GM18507 (cell line): ENCODE measurements at regions not wholly inside any gene's neighbourhood (a gene's known extent, or its start where the extent isn't known, plus 50 kb on each side); places are given as distances from the start of the nearest gene placed in this dataset.

ENCODE experiments used
- DNase-seq: peaks from one replicate; pipeline ENCODE4 v3.0.0; 2011; ENCODE audit warnings: low read depth; ENCODE audit not compliant: insufficient read length; ENCODE audit errors: extremely low spot score
- FAIRE-seq: peaks from 2 replicates; lab custom pipeline; 2011; peaks lifted over from hg19 to GRCh38; lab: Jason Lieb, UNC

GRCh38 chr10:131640045-131640644 lies 260.7 kb upstream of the PPP2R2D start:
- DNase-seq: no peak
- FAIRE-seq: no peak

DNA sequence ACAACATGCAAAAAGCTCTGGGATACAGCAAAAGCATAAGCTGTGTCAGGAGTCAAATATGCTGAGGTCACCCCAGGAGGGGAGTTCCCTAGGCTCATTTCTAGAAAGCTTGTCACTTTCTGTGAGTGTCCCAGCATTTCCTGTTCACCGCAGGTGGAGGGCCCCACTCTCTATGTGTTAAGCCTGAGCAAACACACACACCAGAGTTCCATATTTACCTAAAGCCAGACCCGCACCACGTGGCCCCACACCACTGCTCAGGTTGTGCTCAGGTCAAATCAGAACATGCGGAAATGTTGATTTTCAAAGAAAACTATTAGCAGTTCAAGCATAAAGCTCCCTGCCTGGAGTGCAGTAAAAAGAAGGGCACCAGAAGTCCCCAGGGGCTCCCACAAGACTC lies 259.6 kb upstream of the PPP2R2D start:
- peak; percentile 35 for DNase-seq
- FAIRE-seq: peak; percentile 85

DNA sequence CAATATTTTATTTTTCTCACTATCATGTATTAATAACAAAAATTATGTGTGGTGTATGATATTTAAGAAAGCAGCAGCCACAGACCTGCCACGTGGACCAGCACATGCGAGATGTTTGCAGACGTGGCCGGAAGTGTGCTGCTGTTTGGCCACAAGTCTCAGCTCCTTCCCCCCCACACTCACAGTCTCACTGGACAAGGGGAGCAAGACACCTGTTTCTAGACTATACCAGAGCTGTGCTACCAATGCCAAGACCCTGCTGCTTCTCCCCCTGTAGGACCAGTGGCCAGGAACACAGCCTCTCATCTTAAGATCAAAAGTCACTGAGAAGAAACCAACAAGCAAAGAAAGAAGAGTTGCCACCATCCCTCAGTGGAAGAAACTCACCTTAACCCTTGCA lies 258.9 kb upstream of the PPP2R2D start:
- FAIRE-seq (no peak), DNase-seq (no peak)

DNA sequence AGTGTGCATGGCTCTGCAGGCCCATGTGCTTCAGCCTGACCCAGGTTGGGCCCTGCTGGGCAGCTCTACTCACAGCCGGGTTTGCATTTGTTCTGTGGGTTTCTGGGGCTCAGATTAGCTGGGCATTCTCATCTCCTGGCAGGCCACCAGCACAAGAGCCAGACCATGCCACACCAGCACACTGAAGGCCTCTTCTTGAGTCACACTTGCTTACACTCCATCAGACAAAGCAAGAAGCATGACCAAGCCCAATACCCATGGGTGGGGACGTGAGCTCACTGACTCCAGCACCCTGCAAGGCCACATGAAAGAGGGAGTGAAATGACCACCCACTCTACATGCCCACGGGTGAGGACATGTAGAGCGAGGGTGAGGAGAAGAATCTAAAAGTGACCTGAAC lies 257.8 kb upstream of the PPP2R2D start:
- no peak for DNase-seq
- no peak for FAIRE-seq

DNA sequence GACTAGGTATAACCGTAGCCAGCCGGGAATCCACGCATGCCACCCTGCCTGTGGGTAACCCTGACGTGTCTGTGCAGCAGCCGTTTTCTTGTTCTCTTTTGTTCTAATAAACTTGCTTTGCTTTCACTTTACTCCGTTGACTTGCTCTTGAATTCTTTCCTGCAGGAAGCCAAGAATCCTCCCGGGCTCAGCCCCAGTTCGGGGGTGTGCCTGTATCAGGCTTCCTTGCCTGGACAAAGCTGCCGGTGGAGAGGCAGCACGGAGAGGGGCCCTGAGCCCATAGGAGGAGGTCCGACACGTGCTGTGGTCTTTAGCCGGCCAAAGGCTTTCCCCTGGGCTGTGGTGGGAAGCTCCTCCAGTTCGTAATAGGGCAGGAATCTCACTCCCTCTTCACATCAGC lies 256.5 kb upstream of the PPP2R2D start:
- no peak for FAIRE-seq
- DNase-seq: no peak

GRCh38 chr10:131644864-131645658 lies 255.7 kb upstream of the PPP2R2D start:
- FAIRE-seq (no peak), DNase-seq (no peak)

DNA sequence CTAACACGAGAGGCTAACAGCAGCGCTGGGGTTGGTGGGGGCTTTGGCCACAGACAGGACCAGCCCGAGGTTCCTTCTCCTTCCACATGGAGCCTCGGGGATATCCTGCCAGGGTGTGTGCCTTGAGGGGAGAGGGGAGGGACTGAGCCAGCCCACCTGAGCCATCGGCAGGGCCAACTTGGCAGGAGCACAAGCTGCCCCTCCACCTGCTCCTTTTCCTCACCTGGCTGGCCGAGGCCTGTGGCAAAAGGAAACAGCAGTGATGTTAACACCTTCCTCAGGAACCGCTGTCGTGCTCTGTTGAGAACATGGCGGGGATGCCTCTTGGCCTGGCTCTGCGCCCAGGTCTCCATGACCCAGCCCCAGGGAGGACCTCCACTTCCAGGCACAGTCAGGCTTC lies 255.1 kb upstream of the PPP2R2D start:
- DNase-seq: no peak
- no peak for FAIRE-seq

GRCh38 chr10:131646551-131647525 lies 254.0 kb upstream of the PPP2R2D start:
- no peak for DNase-seq

GRCh38 chr10:131647789-131648188 lies 253.0 kb upstream of the PPP2R2D start:
- DNase-seq (no peak), FAIRE-seq (no peak)

More at GRCh38 chr10:131646551-131647525, 254.0 kb upstream of the PPP2R2D start:
- no peak for FAIRE-seq

GRCh38 chr10:131648386-131649020 lies 252.3 kb upstream of the PPP2R2D start:
- DNase-seq: no peak
- no peak for FAIRE-seq

DNA sequence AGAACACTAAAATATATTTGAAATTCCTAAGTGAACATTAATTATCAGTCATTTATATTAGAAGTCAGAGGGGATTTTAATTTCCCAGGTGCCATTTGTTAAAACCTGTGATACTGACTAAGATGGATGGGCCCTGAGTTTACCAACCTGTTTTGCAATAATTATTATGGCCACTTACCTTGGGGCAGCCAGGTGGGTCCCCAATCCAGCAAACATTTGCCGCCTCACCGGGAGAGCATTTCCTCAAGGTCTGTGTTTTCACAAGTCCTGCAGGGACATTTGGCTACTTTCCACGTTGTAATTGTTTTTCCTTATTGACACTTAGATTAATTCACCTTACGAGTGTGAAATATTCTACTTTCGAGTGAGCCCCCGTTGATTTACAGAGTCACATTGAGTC lies 251.2 kb upstream of the PPP2R2D start:
- FAIRE-seq (no peak), DNase-seq (no peak)

- FAIRE-seq: no peak
- no peak for DNase-seq
Measured at GRCh38 chr10:131650169-131650705, 250.6 kb upstream of the PPP2R2D start.

DNA sequence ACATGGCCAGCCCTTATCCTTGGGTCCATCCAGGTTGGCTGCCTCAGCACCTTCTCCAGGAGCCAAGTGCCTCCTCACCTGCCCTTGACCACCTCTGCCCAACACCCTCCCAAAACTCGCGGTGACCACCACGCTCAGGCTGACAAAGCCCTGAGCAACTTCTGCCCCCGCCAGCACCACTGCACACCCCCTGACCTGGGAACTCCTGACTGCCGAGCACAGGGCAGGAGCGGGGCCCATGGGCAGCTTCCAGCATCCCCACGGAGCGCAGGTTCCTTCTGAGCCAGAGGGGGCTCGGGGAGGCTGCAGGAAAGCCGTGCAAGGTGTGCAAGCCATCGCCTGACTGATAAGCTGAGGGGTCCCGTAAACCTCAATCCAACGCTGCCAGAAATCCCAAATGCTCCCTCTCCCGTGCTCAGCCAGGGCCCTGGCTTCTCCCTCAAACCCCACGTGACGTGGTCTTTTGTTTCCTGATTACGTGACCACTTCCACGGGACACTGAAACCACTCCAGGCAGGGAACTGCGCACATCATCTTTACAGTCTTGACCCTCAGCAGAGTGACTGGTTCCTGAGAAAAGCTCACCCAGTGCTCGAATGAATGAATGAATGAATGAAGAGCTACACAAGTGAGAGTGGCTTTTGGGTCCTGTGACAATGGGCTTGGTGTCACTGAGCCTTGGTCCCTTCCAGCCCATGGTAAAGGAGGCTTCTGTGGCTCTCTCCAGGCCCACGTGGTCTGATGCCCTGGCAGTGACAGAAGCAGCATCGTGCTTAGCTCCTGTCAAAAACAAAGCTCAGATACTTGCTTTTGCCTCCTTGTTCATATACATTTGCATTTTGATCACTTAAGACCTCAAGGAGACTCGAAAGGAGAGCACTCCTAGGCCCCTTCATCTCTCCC lies 249.8 kb upstream of the PPP2R2D start:
- DNase-seq (no peak), FAIRE-seq (no peak)

DNA sequence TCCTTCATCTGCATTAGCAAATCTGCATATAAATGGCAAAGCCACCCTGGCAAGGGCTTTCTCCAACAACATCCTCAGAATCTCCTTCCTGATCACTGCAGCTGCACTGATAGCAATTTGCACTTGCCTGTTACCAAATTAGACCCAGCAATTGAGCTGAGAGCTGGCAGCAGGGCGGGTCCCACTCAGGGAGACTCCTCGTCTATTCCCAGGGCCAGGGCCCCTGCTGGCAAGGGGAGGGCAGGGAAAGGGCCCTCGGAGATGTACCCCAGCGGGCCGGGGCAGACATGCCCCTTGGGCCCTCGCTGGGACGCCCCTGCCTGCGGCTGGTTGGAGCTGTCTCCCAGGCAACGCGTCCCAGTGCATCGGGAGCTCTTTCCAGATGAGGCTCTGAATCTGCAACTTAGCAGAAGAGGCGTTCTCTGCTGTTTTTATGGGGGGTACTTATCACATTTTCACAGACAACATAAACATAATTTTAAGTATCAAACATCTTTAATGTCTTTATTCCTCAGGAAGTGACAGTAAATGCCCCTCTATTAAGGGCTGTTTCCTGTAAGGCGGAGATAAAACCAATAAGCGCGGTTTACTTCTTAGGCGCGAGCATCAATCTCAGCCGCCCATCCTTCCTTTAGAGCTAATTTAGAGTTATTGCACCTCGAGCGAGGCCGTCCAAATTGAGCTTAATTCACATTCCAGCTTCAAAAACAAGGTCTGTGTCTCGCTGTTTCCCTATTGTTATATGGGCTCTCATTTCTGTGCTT lies 249.0 kb upstream of the PPP2R2D start:
- DNase-seq (no peak), FAIRE-seq (no peak)

GRCh38 chr10:131652438-131653139 lies 248.2 kb upstream of the PPP2R2D start:
- DNase-seq: no peak
- no peak for FAIRE-seq

DNA sequence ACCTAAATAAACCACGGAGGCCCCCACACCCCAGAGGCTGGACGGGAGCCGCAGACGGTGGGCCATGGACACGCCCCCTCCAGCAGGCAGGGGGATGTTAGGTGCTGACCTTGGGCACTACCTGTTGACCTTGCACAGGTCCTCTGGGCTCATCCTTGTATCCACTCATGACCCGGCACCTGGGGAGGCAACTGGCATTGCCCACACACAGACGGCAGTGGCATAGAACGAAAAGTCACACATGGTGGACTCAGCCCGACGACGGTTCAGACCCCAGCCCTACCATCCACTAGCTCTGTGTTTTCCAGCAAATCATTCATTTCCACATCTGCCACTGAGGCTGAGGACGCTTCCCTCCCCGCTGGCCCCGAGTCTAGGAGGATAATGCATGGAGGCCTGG lies 247.7 kb upstream of the PPP2R2D start:
- DNase-seq (no peak), FAIRE-seq (no peak)
